Nephron (organoid): ENCODE measurements at regions not wholly inside any gene's neighbourhood (a gene's known extent, or its start where the extent isn't known, plus 50 kb on each side); places are given as distances from the start of the nearest gene placed in this dataset.
"Not testable (repeated sequence)": the region's sequence is repeated elsewhere in the genome, so short reads cannot be mapped to it uniquely, and the experiment has no call there.

Experiments used
- H3K27ac Mint-ChIP-seq, 3 experiments: 2 replicates each; pipeline ENCODE4 v1.8.0; 2020; ENCODE audit warnings: mixed read lengths in 3 of 3, mild to moderate bottlenecking in 2 of 3, moderate library complexity in 1 of 3
- H3K27me3 Mint-ChIP-seq: 2 replicates; pipeline ENCODE4 v1.8.0; 2021; ENCODE audit warnings: low read depth, mild to moderate bottlenecking, moderate library complexity, mixed read lengths
- H3K36me3 Mint-ChIP-seq: 2 replicates; pipeline ENCODE4 v1.8.0; 2020; ENCODE audit warnings: low read depth, mixed read lengths
- H3K4me1 Mint-ChIP-seq: 2 replicates; pipeline ENCODE4 v1.8.0; 2020; ENCODE audit warnings: mixed read lengths
- H3K4me3 Mint-ChIP-seq, 3 experiments: 2 replicates each; pipeline ENCODE4 v1.8.0; 2020; ENCODE audit warnings: mild to moderate bottlenecking in 3 of 3, mixed read lengths in 3 of 3, moderate library complexity in 2 of 3
- H3K9me3 Mint-ChIP-seq: 2 replicates; pipeline ENCODE4 v1.8.0; 2020; ENCODE audit warnings: mixed read lengths
- CTCF ChIP-seq, 3 experiments: fragments of 200-600 bp; sonication (generic); IDR thresholded peaks; one replicate each; pipeline ENCODE4 v1.5.0; 2021; ENCODE audit warnings: antibody characterized with exemption in 3 of 3; ENCODE audit not compliant: unreplicated experiment in 3 of 3

DNA sequence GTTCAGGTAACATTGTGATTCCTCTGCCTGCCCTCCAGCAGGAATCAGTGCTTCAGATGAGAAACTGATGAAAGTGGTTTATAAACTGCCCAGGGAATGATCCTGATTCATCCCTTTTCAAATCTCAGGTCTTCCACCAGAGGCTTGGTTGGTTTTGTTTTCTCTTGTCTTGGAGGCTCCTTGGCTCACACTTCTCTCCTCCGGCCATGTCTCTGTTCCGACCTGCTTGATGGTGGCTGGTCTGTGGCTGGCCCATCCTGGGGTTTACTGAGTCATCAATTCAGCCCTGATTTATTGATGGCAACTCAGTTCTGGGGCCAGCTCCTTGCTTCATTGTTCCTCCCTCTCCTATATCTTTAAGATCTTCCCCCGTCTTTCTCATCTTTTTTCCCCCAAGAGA is 56.6 kb upstream of the SLC2A1 start:
- H3K27me3 Mint-ChIP-seq = peaks cover 10% of the 10 kb centered on the region
- no peaks in the 10 kb centered on the region for H3K9me3 Mint-ChIP-seq
- no peaks in the 10 kb centered on the region for H3K4me1 Mint-ChIP-seq
- TF ChIP-seq CTCF (IDR thresholded peaks at IDR 0.05; ENCODE audit: unreplicated experiment in 3 of 3) = no peak
- no peak overlapping the region for H3K27ac Mint-ChIP-seq
- H3K4me3 Mint-ChIP-seq = no peak overlapping the region
- H3K36me3 Mint-ChIP-seq = no peaks in the 10 kb centered on the region

- not testable (repeated sequence) for H3K4me1 Mint-ChIP-seq
Measured at GRCh38 chr1:43014579-43014978, 55.9 kb upstream of the SLC2A1 start.

GRCh38 chr1:43011020-43011419 is 52.4 kb upstream of the SLC2A1 start:
- Mint-ChIP-seq H3K27me3 (peaks cover 3% of the 10 kb centered on the region), H3K27ac (no peak overlapping the region), H3K9me3 (no peaks in the 10 kb centered on the region), H3K4me3 (no peak overlapping the region), H3K36me3 (no peaks in the 10 kb centered on the region), H3K4me1 (peaks cover 15% of the 10 kb centered on the region)
- no peak for TF ChIP-seq CTCF (IDR thresholded peaks at IDR 0.05; ENCODE audit: unreplicated experiment in 3 of 3)

More at GRCh38 chr1:43014579-43014978, 55.9 kb upstream of the SLC2A1 start:
- H3K36me3 Mint-ChIP-seq, H3K4me3 Mint-ChIP-seq, H3K27me3 Mint-ChIP-seq, H3K9me3 Mint-ChIP-seq, H3K27ac Mint-ChIP-seq: not testable (repeated sequence)

GRCh38 chr1:43009274-43009673 is 50.6 kb upstream of the SLC2A1 start:
- TF ChIP-seq CTCF (IDR thresholded peaks at IDR 0.05; ENCODE audit: unreplicated experiment in 3 of 3) = no peak
- peak overlapping the region in 2 of 3 experiments; percentile 88 to 95 for H3K27ac Mint-ChIP-seq
- peaks cover 15% of the 10 kb centered on the region for H3K4me1 Mint-ChIP-seq
- no peaks in the 10 kb centered on the region for H3K36me3 Mint-ChIP-seq
- H3K9me3 Mint-ChIP-seq = no peaks in the 10 kb centered on the region
- H3K4me3 Mint-ChIP-seq = no peak overlapping the region
- peaks cover 7% of the 10 kb centered on the region for H3K27me3 Mint-ChIP-seq

- no peak for TF ChIP-seq CTCF (IDR thresholded peaks at IDR 0.05; ENCODE audit: unreplicated experiment in 3 of 3)
- Mint-ChIP-seq H3K4me1 (peaks cover 15% of the 10 kb centered on the region), H3K27me3 (peaks cover 7% of the 10 kb centered on the region), H3K9me3 (no peaks in the 10 kb centered on the region), H3K4me3 (peak overlapping the region in 2 of 3 experiments; percentile 43 to 45), H3K27ac (peak overlapping the region; percentile 62 to 95 (median 88)), H3K36me3 (no peaks in the 10 kb centered on the region)
Measured at GRCh38 chr1:43008115-43009060, 49.7 kb upstream of the SLC2A1 start.
